ENCODE measurements at regions not wholly inside any gene's neighbourhood (a gene's known extent, or its start where the extent isn't known, plus 50 kb on each side); places are given as distances from the start of the nearest gene placed in this dataset.
"Not testable (repeated sequence)": the region's sequence is repeated elsewhere in the genome, so short reads cannot be mapped to it uniquely, and the experiment has no call there.

GRCh38 chr22:47617186-47617585 lies 854.7 kb downstream of the TBC1D22A start:
- Mint-ChIP-seq H3K4me3 (no peak overlapping the region), H3K4me1 (no peaks in the 10 kb centered on the region), H3K36me3 (no peaks in the 10 kb centered on the region), H3K9me3 (no peaks in the 10 kb centered on the region), H3K27me3 (peaks cover 2% of the 10 kb centered on the region), H3K27ac (no peak overlapping the region)
- DNase-seq (ENCODE audit: low spot score in 2 of 2) (no peak), ATAC-seq (ENCODE audit: low read depth) (no peak)

- no peak for DNase-seq (ENCODE audit: low spot score in 2 of 2)
- no peaks in the 10 kb centered on the region for H3K4me1 Mint-ChIP-seq
- no peak for ATAC-seq (ENCODE audit: low read depth)
- H3K36me3 Mint-ChIP-seq, result no peaks in the 10 kb centered on the region
- H3K27ac Mint-ChIP-seq, result no peak overlapping the region
- peaks cover 2% of the 10 kb centered on the region for H3K27me3 Mint-ChIP-seq
- H3K4me3 Mint-ChIP-seq, result no peak overlapping the region
- no peaks in the 10 kb centered on the region for H3K9me3 Mint-ChIP-seq
Observed at GRCh38 chr22:47616396-47617020, 854.1 kb downstream of the TBC1D22A start.

- DNase-seq (ENCODE audit: low spot score in 2 of 2) (no peak), ATAC-seq (ENCODE audit: low read depth) (no peak)
- Mint-ChIP-seq H3K27ac (no peak overlapping the region), H3K9me3 (no peaks in the 10 kb centered on the region), H3K27me3 (peaks cover 2% of the 10 kb centered on the region), H3K4me1 (no peaks in the 10 kb centered on the region), H3K36me3 (no peaks in the 10 kb centered on the region), H3K4me3 (no peak overlapping the region)
Observed at GRCh38 chr22:47615051-47615450, 852.6 kb downstream of the TBC1D22A start.

- ATAC-seq (ENCODE audit: low read depth), result no peak
- Mint-ChIP-seq H3K9me3 (peaks cover 4% of the 10 kb centered on the region), H3K27me3 (peaks cover 2% of the 10 kb centered on the region), H3K4me1 (no peaks in the 10 kb centered on the region), H3K4me3 (no peak overlapping the region), H3K36me3 (no peaks in the 10 kb centered on the region), H3K27ac (no peak overlapping the region)
- no peak for DNase-seq (ENCODE audit: low spot score in 2 of 2)
Observed at GRCh38 chr22:47613606-47614350, 851.3 kb downstream of the TBC1D22A start.

- not testable (repeated sequence) for H3K4me1 Mint-ChIP-seq; DNase-seq (ENCODE audit: low spot score in 2 of 2); H3K9me3 Mint-ChIP-seq; H3K27ac Mint-ChIP-seq; ATAC-seq (ENCODE audit: low read depth); H3K27me3 Mint-ChIP-seq; H3K36me3 Mint-ChIP-seq; H3K4me3 Mint-ChIP-seq
Observed at GRCh38 chr22:47613181-47613580, 850.7 kb downstream of the TBC1D22A start.

- Mint-ChIP-seq H3K27me3 (peaks cover 2% of the 10 kb centered on the region), H3K36me3 (no peaks in the 10 kb centered on the region), H3K9me3 (peaks cover 4% of the 10 kb centered on the region), H3K27ac (no peak overlapping the region), H3K4me1 (no peaks in the 10 kb centered on the region), H3K4me3 (no peak overlapping the region)
- no peak for ATAC-seq (ENCODE audit: low read depth)
- no peak for DNase-seq (ENCODE audit: low spot score in 2 of 2)
Observed at GRCh38 chr22:47612311-47612910, 850.0 kb downstream of the TBC1D22A start.

- Mint-ChIP-seq H3K4me1 (no peaks in the 10 kb centered on the region), H3K4me3 (no peak overlapping the region), H3K36me3 (no peaks in the 10 kb centered on the region), H3K27me3 (peaks cover 2% of the 10 kb centered on the region), H3K9me3 (peaks cover 4% of the 10 kb centered on the region), H3K27ac (no peak overlapping the region)
- ATAC-seq (ENCODE audit: low read depth) (no peak), DNase-seq (ENCODE audit: low spot score in 2 of 2) (no peak)
Observed at GRCh38 chr22:47610764-47611163, 848.3 kb downstream of the TBC1D22A start.

- Mint-ChIP-seq H3K4me1 (no peaks in the 10 kb centered on the region), H3K9me3 (peaks cover 4% of the 10 kb centered on the region), H3K27ac (no peak overlapping the region), H3K36me3 (no peaks in the 10 kb centered on the region), H3K27me3 (peaks cover 2% of the 10 kb centered on the region), H3K4me3 (no peak overlapping the region)
- ATAC-seq (ENCODE audit: low read depth) (no peak), DNase-seq (ENCODE audit: low spot score in 2 of 2) (no peak)
Observed at GRCh38 chr22:47610281-47610680, 847.8 kb downstream of the TBC1D22A start.

GRCh38 chr22:47609653-47610052 lies 847.2 kb downstream of the TBC1D22A start:
- Mint-ChIP-seq H3K4me3 (no peak overlapping the region), H3K4me1 (no peaks in the 10 kb centered on the region), H3K27me3 (peaks cover 2% of the 10 kb centered on the region), H3K27ac (no peak overlapping the region), H3K9me3 (peaks cover 4% of the 10 kb centered on the region), H3K36me3 (no peaks in the 10 kb centered on the region)
- no peak for ATAC-seq (ENCODE audit: low read depth)
- DNase-seq (ENCODE audit: low spot score in 2 of 2), result no peak

- ATAC-seq (ENCODE audit: low read depth) (no peak), DNase-seq (ENCODE audit: low spot score in 2 of 2) (no peak)
- no peaks in the 10 kb centered on the region for H3K36me3 Mint-ChIP-seq
- H3K9me3 Mint-ChIP-seq, result peaks cover 4% of the 10 kb centered on the region
- H3K4me1 Mint-ChIP-seq, result no peaks in the 10 kb centered on the region
- no peak overlapping the region for H3K27ac Mint-ChIP-seq
- peaks cover 1% of the 10 kb centered on the region for H3K27me3 Mint-ChIP-seq
- H3K4me3 Mint-ChIP-seq, result no peak overlapping the region
Observed at GRCh38 chr22:47608421-47608820, 846.0 kb downstream of the TBC1D22A start.

GRCh38 chr22:47607486-47607885 lies 845.0 kb downstream of the TBC1D22A start:
- Mint-ChIP-seq H3K4me3 (no peak overlapping the region), H3K27me3 (no peaks in the 10 kb centered on the region), H3K9me3 (peaks cover 4% of the 10 kb centered on the region), H3K27ac (no peak overlapping the region), H3K4me1 (no peaks in the 10 kb centered on the region), H3K36me3 (no peaks in the 10 kb centered on the region)
- ATAC-seq (ENCODE audit: low read depth) (no peak), DNase-seq (ENCODE audit: low spot score in 2 of 2) (no peak)

- peaks cover 4% of the 10 kb centered on the region for H3K27me3 Mint-ChIP-seq
- no peak overlapping the region for H3K4me3 Mint-ChIP-seq
- no peak for ATAC-seq (ENCODE audit: low read depth)
- H3K27ac Mint-ChIP-seq, result no peak overlapping the region
- H3K4me1 Mint-ChIP-seq, result no peaks in the 10 kb centered on the region
- no peak for DNase-seq (ENCODE audit: low spot score in 2 of 2)
- H3K36me3 Mint-ChIP-seq, result no peaks in the 10 kb centered on the region
- H3K9me3 Mint-ChIP-seq, result peaks cover 4% of the 10 kb centered on the region
Observed at GRCh38 chr22:47606426-47606825, 844.0 kb downstream of the TBC1D22A start.

GRCh38 chr22:47605886-47606285 lies 843.4 kb downstream of the TBC1D22A start:
- no peak overlapping the region for H3K27ac Mint-ChIP-seq
- H3K4me3 Mint-ChIP-seq, result no peak overlapping the region

GRCh38 chr22:47605441-47605840 lies 843.0 kb downstream of the TBC1D22A start:
- Mint-ChIP-seq H3K9me3 (peaks cover 4% of the 10 kb centered on the region), H3K36me3 (no peaks in the 10 kb centered on the region), H3K4me3 (no peak overlapping the region), H3K4me1 (no peaks in the 10 kb centered on the region), H3K27ac (no peak overlapping the region), H3K27me3 (peaks cover 8% of the 10 kb centered on the region)
- DNase-seq (ENCODE audit: low spot score in 2 of 2) (no peak), ATAC-seq (ENCODE audit: low read depth) (no peak)

More at GRCh38 chr22:47605886-47606285, 843.4 kb downstream of the TBC1D22A start:
- no peaks in the 10 kb centered on the region for H3K4me1 Mint-ChIP-seq
- DNase-seq (ENCODE audit: low spot score in 2 of 2) (no peak), ATAC-seq (ENCODE audit: low read depth) (no peak)
- peaks cover 7% of the 10 kb centered on the region for H3K27me3 Mint-ChIP-seq
- peaks cover 4% of the 10 kb centered on the region for H3K9me3 Mint-ChIP-seq
- H3K36me3 Mint-ChIP-seq, result no peaks in the 10 kb centered on the region
